Mesenchymal stem cell (in vitro differentiated cells and primary cell): ENCODE measurements at regions not wholly inside any gene's neighbourhood (a gene's known extent, or its start where the extent isn't known, plus 50 kb on each side); places are given as distances from the start of the nearest gene placed in this dataset.

Experiments
- DNase-seq: peaks from one replicate; pipeline ENCODE4 v3.0.0-alpha.2; 2013
- H2AFZ ChIP-seq: one replicate; pipeline ENCODE4 v1.6.1; 2013; ENCODE audit warnings: low read depth, mild to moderate bottlenecking, control low read depth, inconsistent platforms, low read length, moderate library complexity
- H2AK5ac ChIP-seq: 2 replicates; pipeline ENCODE4 v1.6.1; 2013; ENCODE audit warnings: low read length, moderate library complexity, mild to moderate bottlenecking, inconsistent platforms; ENCODE audit not compliant: severe bottlenecking
- H2BK120ac ChIP-seq: one replicate; pipeline ENCODE4 v1.6.1; 2013; ENCODE audit warnings: low read depth, mild to moderate bottlenecking, inconsistent platforms, low read length, moderate library complexity
- H2BK12ac ChIP-seq, 2 experiments: one replicate each; pipeline ENCODE4 v1.6.1; 2013; ENCODE audit warnings: inconsistent platforms in 2 of 2, low read length in 2 of 2, mild to moderate bottlenecking in 2 of 2, moderate library complexity in 2 of 2, control low read depth in 1 of 2
- H2BK15ac ChIP-seq: one replicate; pipeline ENCODE4 v1.6.1; 2013; ENCODE audit warnings: mild to moderate bottlenecking, low read depth, inconsistent platforms; ENCODE audit not compliant: poor library complexity, severe bottlenecking
- H2BK5ac ChIP-seq: 2 replicates; pipeline ENCODE4 v1.6.1; 2013; ENCODE audit warnings: low read depth, mild to moderate bottlenecking, low read length, control low read depth, inconsistent platforms; ENCODE audit not compliant: poor library complexity, severe bottlenecking
- H3K14ac ChIP-seq, 2 experiments: one replicate each; pipeline ENCODE4 v1.6.1; 2013; ENCODE audit warnings: inconsistent platforms in 2 of 2, low read length in 2 of 2, control low read depth in 1 of 2, mild to moderate bottlenecking in 1 of 2, moderate library complexity in 1 of 2
- H3K18ac ChIP-seq, 2 experiments: one replicate each; pipeline ENCODE4 v1.6.1; 2013; ENCODE audit warnings: inconsistent platforms in 2 of 2, low read length in 2 of 2, control low read depth in 1 of 2, low read depth in 1 of 2, mild to moderate bottlenecking in 1 of 2
- H3K23ac ChIP-seq, 2 experiments: one replicate each; pipeline ENCODE4 v1.6.1; 2013; ENCODE audit warnings: inconsistent platforms in 2 of 2, low read length in 2 of 2, mild to moderate bottlenecking in 2 of 2, moderate library complexity in 2 of 2, control low read depth in 1 of 2
- H3K27ac ChIP-seq: 2 replicates; pipeline ENCODE4 v1.5.1; 2013; ENCODE audit warnings: mild to moderate bottlenecking, moderate library complexity, low read length, control low read depth, inconsistent platforms; ENCODE audit not compliant: poor library complexity, severe bottlenecking
- H3K27me3 ChIP-seq, 2 experiments: 2 replicates each; pipeline versions ENCODE4 v1.6.1 to v1.7.0; 2013; ENCODE audit warnings: low read length in 2 of 2, mild to moderate bottlenecking in 2 of 2, moderate library complexity in 2 of 2, control low read depth in 1 of 2, inconsistent platforms in 1 of 2; ENCODE audit not compliant: control insufficient read depth in 1 of 2, insufficient read depth in 1 of 2
- H3K36me3 ChIP-seq, 2 experiments: 2 replicates each; pipeline versions ENCODE4 v1.6.1 to v1.7.0; 2013; ENCODE audit warnings: low read length in 2 of 2, control low read depth in 1 of 2, inconsistent platforms in 1 of 2, low read depth in 1 of 2, mild to moderate bottlenecking in 1 of 2; ENCODE audit not compliant: insufficient read depth in 2 of 2, control insufficient read depth in 1 of 2
- H3K4ac ChIP-seq, 2 experiments: one replicate each; pipeline ENCODE4 v1.6.1; 2013; ENCODE audit warnings: inconsistent platforms in 2 of 2, low read length in 2 of 2, mild to moderate bottlenecking in 2 of 2, moderate library complexity in 2 of 2, control low read depth in 1 of 2, low read depth in 1 of 2
- H3K4me1 ChIP-seq: 2 replicates; pipeline ENCODE4 v1.6.1; 2013; ENCODE audit warnings: low read depth, low read length, control low read depth; ENCODE audit not compliant: control insufficient read depth, insufficient read depth
- H3K4me2 ChIP-seq: 2 replicates; pipeline ENCODE4 v1.6.1; 2013; ENCODE audit warnings: low read length, mild to moderate bottlenecking, inconsistent platforms; ENCODE audit not compliant: poor library complexity, severe bottlenecking
- H3K4me3 ChIP-seq, 2 experiments: 2 replicates each; pipeline versions ENCODE4 v1.5.1 to v1.7.0; 2013; ENCODE audit warnings: low read length in 2 of 2, mild to moderate bottlenecking in 2 of 2, control low read depth in 1 of 2, low read depth in 1 of 2; ENCODE audit not compliant: insufficient read depth in 1 of 2
- H3K79me1 ChIP-seq: replicated peaks from 2 replicates; pipeline ENCODE4 v1.6.1; 2013; ENCODE audit warnings: mild to moderate bottlenecking, control low read depth, low read length, inconsistent platforms; ENCODE audit not compliant: poor library complexity, severe bottlenecking
- H3K9ac ChIP-seq: 2 replicates; pipeline ENCODE4 v1.7.0; 2013; ENCODE audit warnings: mild to moderate bottlenecking, low read length, moderate library complexity
- H3K9me3 ChIP-seq: 2 replicates; pipeline ENCODE4 v1.7.0; 2013; ENCODE audit warnings: mild to moderate bottlenecking, low read length; ENCODE audit not compliant: control insufficient read depth
- H4K8ac ChIP-seq: one replicate; pipeline ENCODE4 v1.6.1; 2013; ENCODE audit warnings: inconsistent platforms, mild to moderate bottlenecking, low read length, moderate library complexity
- H4K91ac ChIP-seq: one replicate; pipeline ENCODE4 v1.6.1; 2013; ENCODE audit warnings: mild to moderate bottlenecking, low read length, inconsistent platforms
- WGBS: methylation state at CpG from one replicate; pipeline ENCODE4 v1.1.7; 2013; ENCODE audit warnings: mixed read lengths; 5-methylcytosine and 5-hydroxymethylcytosine counted together

GRCh38 chr10:81216949-81217348 lies 658.0 kb upstream of the NRG3 start:
- H3K79me1 ChIP-seq, result no peaks in the 10 kb centered on the region
- no peak overlapping the region for H3K14ac ChIP-seq
- H3K23ac ChIP-seq, result no peak overlapping the region
- H3K36me3 ChIP-seq, result no peaks in the 10 kb centered on the region
- H3K4me2 ChIP-seq, result no peak overlapping the region
- 91% methylated on average over 3 of the region's 5 CpGs for WGBS
- no peak overlapping the region for H3K18ac ChIP-seq
- H3K4ac ChIP-seq, result no peak overlapping the region
- no peak for DNase-seq
- no peak overlapping the region for H3K27ac ChIP-seq
- peak overlapping the region in 1 of 2 experiments; percentile 77 for H2BK12ac ChIP-seq
- no peak overlapping the region for H4K8ac ChIP-seq
- no peak overlapping the region for H2AFZ ChIP-seq
- peaks cover 3% of the 10 kb centered on the region for H3K9me3 ChIP-seq
- no peak overlapping the region for H2BK5ac ChIP-seq
- H2BK15ac ChIP-seq, result no peak overlapping the region
- H4K91ac ChIP-seq, result no peak overlapping the region
- H3K27me3 ChIP-seq, result no peaks in the 10 kb centered on the region
- no peak overlapping the region for H2AK5ac ChIP-seq
- H3K4me3 ChIP-seq, result no peak overlapping the region
- H3K9ac ChIP-seq, result no peak overlapping the region
- no peaks in the 10 kb centered on the region for H3K4me1 ChIP-seq
- no peak overlapping the region for H2BK120ac ChIP-seq

- no peak overlapping the region for H3K23ac ChIP-seq
- H2BK120ac ChIP-seq, result no peak overlapping the region
- no peak overlapping the region for H2AK5ac ChIP-seq
- WGBS, result over 99% methylated on average over 3 of the region's 4 CpGs
- H3K9me3 ChIP-seq, result peaks cover 7% of the 10 kb centered on the region
- H3K4me3 ChIP-seq, result no peak overlapping the region
- no peak overlapping the region for H3K4ac ChIP-seq
- no peak overlapping the region for H3K27ac ChIP-seq
- H4K8ac ChIP-seq, result no peak overlapping the region
- H3K27me3 ChIP-seq, result no peaks in the 10 kb centered on the region
- H3K4me2 ChIP-seq, result no peak overlapping the region
- no peak overlapping the region for H3K9ac ChIP-seq
- no peak overlapping the region for H2BK12ac ChIP-seq
- no peak overlapping the region for H2BK15ac ChIP-seq
- no peak overlapping the region for H3K14ac ChIP-seq
- no peak overlapping the region for H2AFZ ChIP-seq
- no peaks in the 10 kb centered on the region for H3K79me1 ChIP-seq
- no peak overlapping the region for H2BK5ac ChIP-seq
- DNase-seq, result no peak
- no peaks in the 10 kb centered on the region for H3K36me3 ChIP-seq
- H3K4me1 ChIP-seq, result no peaks in the 10 kb centered on the region
- H3K18ac ChIP-seq, result no peak overlapping the region
- H4K91ac ChIP-seq, result no peak overlapping the region
Measured at GRCh38 chr10:81218307-81218706, 656.7 kb upstream of the NRG3 start.

- Histone ChIP-seq H2BK120ac (no peak overlapping the region), H3K27ac (no peak overlapping the region), H3K79me1 (no peaks in the 10 kb centered on the region), H3K4me2 (no peak overlapping the region), H3K23ac (no peak overlapping the region), H4K91ac (no peak overlapping the region), H2BK12ac (no peak overlapping the region), H3K27me3 (no peaks in the 10 kb centered on the region), H3K4me3 (no peak overlapping the region), H3K9ac (no peak overlapping the region), H2AFZ (no peak overlapping the region), H3K18ac (no peak overlapping the region), H3K4me1 (no peaks in the 10 kb centered on the region), H3K14ac (no peak overlapping the region), H4K8ac (no peak overlapping the region), H3K36me3 (no peaks in the 10 kb centered on the region), H2BK15ac (no peak overlapping the region), H3K4ac (no peak overlapping the region), H3K9me3 (peaks cover 10% of the 10 kb centered on the region), H2BK5ac (no peak overlapping the region), H2AK5ac (no peak overlapping the region)
- DNase-seq, result no peak
- no CpG with 5 or more reads among the region's 1 CpG for WGBS
Measured at GRCh38 chr10:81219758-81220157, 655.2 kb upstream of the NRG3 start.

- Histone ChIP-seq H3K4me1 (no peaks in the 10 kb centered on the region), H3K36me3 (no peaks in the 10 kb centered on the region), H2AK5ac (no peak overlapping the region), H4K8ac (no peak overlapping the region), H3K14ac (no peak overlapping the region), H3K27me3 (no peaks in the 10 kb centered on the region), H3K9me3 (peaks cover 1% of the 10 kb centered on the region), H3K9ac (no peak overlapping the region), H3K4ac (no peak overlapping the region), H3K4me2 (no peak overlapping the region), H2BK120ac (no peak overlapping the region), H3K18ac (no peak overlapping the region), H2BK12ac (no peak overlapping the region), H3K79me1 (no peaks in the 10 kb centered on the region), H2BK15ac (no peak overlapping the region), H3K4me3 (no peak overlapping the region), H3K23ac (no peak overlapping the region), H4K91ac (no peak overlapping the region), H2AFZ (no peak overlapping the region), H2BK5ac (no peak overlapping the region), H3K27ac (no peak overlapping the region)
- peak; percentile 72 for DNase-seq
- WGBS, result 50% methylated on average over 1 of the region's 3 CpGs
Measured at GRCh38 chr10:81248886-81249285, 626.1 kb upstream of the NRG3 start.
